Upper lobe of right lung (tissue), 1 donor: ENCODE measurements at regions not wholly inside any gene's neighbourhood (a gene's known extent, or its start where the extent isn't known, plus 50 kb on each side); places are given as distances from the start of the nearest gene placed in this dataset.

Source experiments
- ATAC-seq: fragments of 200-7000 bp; cut with Tn5 transposase; one replicate; pipeline ENCODE4 v1.9.1; 2020; ENCODE audit warnings: mild to moderate bottlenecking, moderate library complexity
- DNase-seq: peaks from one replicate; pipeline ENCODE4 v3.0.0-alpha.2; 2020
- H3K27ac ChIP-seq: fragments of 200-600 bp; one replicate; pipeline ENCODE4 v1.8.0; 2022
- H3K27me3 ChIP-seq: fragments of 200-600 bp; one replicate; pipeline ENCODE4 v1.8.0; 2022; ENCODE audit warnings: mild to moderate bottlenecking
- H3K36me3 ChIP-seq: fragments of 200-600 bp; one replicate; pipeline ENCODE4 v1.8.0; 2022
- H3K4me1 ChIP-seq: fragments of 200-600 bp; one replicate; pipeline ENCODE4 v1.8.0; 2022
- H3K4me3 ChIP-seq: fragments of 200-600 bp; one replicate; pipeline ENCODE4 v1.8.0; 2022; ENCODE audit warnings: mild to moderate bottlenecking
- H3K9me3 ChIP-seq: fragments of 200-600 bp; one replicate; pipeline ENCODE4 v1.8.0; 2022
- CTCF ChIP-seq: fragments of 200-600 bp; IDR thresholded peaks from one replicate; pipeline ENCODE4 v1.8.0; 2022; ENCODE audit warnings: antibody characterized with exemption
- intact Hi-C: fragments of 100-400 bp; cut with DNase I; formaldehyde crosslinking; loops from one replicate; pipeline ENCODE4 v1.11.0; 2022
- donor health status: DM: no; HTN: yes; CAD: no; lungs with severe emphysema.

- H3K27ac ChIP-seq, result no peak overlapping the region
- no peaks in the 10 kb centered on the region for H3K36me3 ChIP-seq
- ATAC-seq, result no peak
- no peak for TF ChIP-seq CTCF
- intact Hi-C loops, result no loop called here
- no peak overlapping the region for H3K4me3 ChIP-seq
- no peaks in the 10 kb centered on the region for H3K4me1 ChIP-seq
- DNase-seq, result no peak
- no peaks in the 10 kb centered on the region for H3K9me3 ChIP-seq
- H3K27me3 ChIP-seq, result no peaks in the 10 kb centered on the region
These were observed 260.4 kb upstream of the VEPH1 start for GRCh38 chr3:157763644-157764043.

GRCh38 chr3:157759311-157759710 is 256.1 kb upstream of the VEPH1 start:
- intact Hi-C loops, result no loop called here
- DNase-seq, result no peak
- no peaks in the 10 kb centered on the region for H3K4me1 ChIP-seq
- H3K27ac ChIP-seq, result no peak overlapping the region
- no peaks in the 10 kb centered on the region for H3K27me3 ChIP-seq
- TF ChIP-seq CTCF, result no peak
- H3K36me3 ChIP-seq, result no peaks in the 10 kb centered on the region
- no peaks in the 10 kb centered on the region for H3K9me3 ChIP-seq
- H3K4me3 ChIP-seq, result no peak overlapping the region
- ATAC-seq, result no peak

GRCh38 chr3:157755233-157755632 is 252.0 kb upstream of the VEPH1 start:
- Histone ChIP-seq H3K4me3 (no peak overlapping the region), H3K4me1 (no peaks in the 10 kb centered on the region), H3K9me3 (no peaks in the 10 kb centered on the region), H3K27ac (no peak overlapping the region), H3K27me3 (no peaks in the 10 kb centered on the region), H3K36me3 (no peaks in the 10 kb centered on the region)
- DNase-seq (no peak), ATAC-seq (no peak)
- intact Hi-C loops, result no loop called here
- TF ChIP-seq CTCF, result no peak

GRCh38 chr3:157754451-157754850 is 251.2 kb upstream of the VEPH1 start:
- H3K4me1 ChIP-seq, result no peaks in the 10 kb centered on the region
- H3K27me3 ChIP-seq, result no peaks in the 10 kb centered on the region
- H3K27ac ChIP-seq, result no peak overlapping the region
- H3K4me3 ChIP-seq, result no peak overlapping the region
- DNase-seq, result no peak
- intact Hi-C loops, result no loop called here
- no peak for ATAC-seq
- H3K36me3 ChIP-seq, result no peaks in the 10 kb centered on the region
- no peaks in the 10 kb centered on the region for H3K9me3 ChIP-seq
- no peak for TF ChIP-seq CTCF

GRCh38 chr3:157753787-157754136 is 250.5 kb upstream of the VEPH1 start:
- H3K27ac ChIP-seq, result no peak overlapping the region
- no peaks in the 10 kb centered on the region for H3K9me3 ChIP-seq
- no peaks in the 10 kb centered on the region for H3K4me1 ChIP-seq
- no peaks in the 10 kb centered on the region for H3K36me3 ChIP-seq
- H3K27me3 ChIP-seq, result no peaks in the 10 kb centered on the region
- TF ChIP-seq CTCF, result no peak
- H3K4me3 ChIP-seq, result no peak overlapping the region
- DNase-seq (no peak), ATAC-seq (no peak)
- intact Hi-C loops, result no loop called here
